Adrenal gland (tissue), 9 donors: ENCODE measurements at regions not wholly inside any gene's neighbourhood (a gene's known extent, or its start where the extent isn't known, plus 50 kb on each side); places are given as distances from the start of the nearest gene placed in this dataset.
"Not testable (repeated sequence)": the region's sequence is repeated elsewhere in the genome, so short reads cannot be mapped to it uniquely, and the experiment has no call there.

Experiments used
- DNase-seq, 7 donors: peaks; one replicate each; pipeline ENCODE4 v3.0.0-alpha.2; 2019 to 2020
- H3K27ac ChIP-seq, 5 donors: fragments of 200-600 bp; sonication (generic) in 4 of 5; 1 replicate in 3 of 5; 2 replicates in 2 of 5; pipeline versions ENCODE4 v1.5.1 to v1.8.0; 2016 to 2020; ENCODE audit warnings: mild to moderate bottlenecking in 1 of 5
- H3K27me3 ChIP-seq: fragments of 200-600 bp; 2 replicates; pipeline ENCODE4 v1.8.0; 2021
- H3K36me3 ChIP-seq, 2 donors: fragments of 200-600 bp; replicated peaks in 1 of 2; 1 replicate in 1 of 2; 2 replicates in 1 of 2; pipeline versions ENCODE4 v1.5.1 to v1.8.0; 2018 to 2022
- H3K4me1 ChIP-seq, 2 donors: fragments of 200-600 bp; replicated peaks in 1 of 2; 1 replicate in 1 of 2; 2 replicates in 1 of 2; pipeline versions ENCODE4 v1.5.1 to v1.8.0; 2018 to 2021
- H3K4me3 ChIP-seq, 4 donors: fragments of 200-600 bp; sonication (generic) in 3 of 4; one replicate each; pipeline ENCODE4 v1.5.1; 2016 to 2018
- H3K9me3 ChIP-seq, 3 donors: fragments of 200-600 bp; sonication (generic) in 1 of 3; replicated peaks in 1 of 3; 1 replicate in 2 of 3; 2 replicates in 1 of 3; pipeline versions ENCODE4 v1.5.1 to v1.8.0; 2016 to 2021
- CTCF ChIP-seq, 6 experiments: fragments of 450-650 bp in 4 of 6; fragments of 200-600 bp in 2 of 6; sonication (generic) in 1 of 6; IDR thresholded peaks; 1 replicate in 5 of 6; 2 replicates in 1 of 6; pipeline versions ENCODE4 v1.5.1 to v1.8.0; 2016 to 2021; ENCODE audit warnings: antibody characterized with exemption in 6 of 6, mild to moderate bottlenecking in 2 of 6, moderate library complexity in 1 of 6
- POLR2A ChIP-seq, 2 donors: fragments of 450-650 bp; IDR thresholded peaks; one replicate each; pipeline ENCODE4 v1.6.1; 2017; ENCODE audit warnings: antibody characterized with exemption in 2 of 2, mild to moderate bottlenecking in 2 of 2, moderate library complexity in 1 of 2
- WGBS, 4 donors: extraction: QIAGEN DNeasy Blood & Tissue Kit in 2 of 4; methylation state at CpG; one replicate each; pipeline versions ENCODE4 v1.1.5 to v1.1.7; 2013 to 2017; 5-methylcytosine and 5-hydroxymethylcytosine counted together
- intact Hi-C, 2 donors: fragments of 100-400 bp; cut with DNase I; formaldehyde crosslinking; loops; one replicate each; pipeline versions ENCODE4 v1.14.1 to v1.15.0; 2022 to 2023
- donor health status: healthy with polysubstance abuse.
- donor health status: Bipolar disorder and iron deficiency.
- donor health status: DM: yes; HTN: yes; CAD: no.
- donor health status: DM: no; HTN: no; CAD: no.
- donor health status: DM: no; HTN: no; CAD: no.

GRCh38 chr2:224126003-224126402 is 86.9 kb upstream of the SERPINE2 start:
- no peak for TF ChIP-seq CTCF (IDR thresholded peaks at IDR 0.05)
- no peak for TF ChIP-seq POLR2A (IDR thresholded peaks at IDR 0.05)
- Histone ChIP-seq H3K4me1 (peaks cover 0 to 3% of the 10 kb centered on the region in 2 donors), H3K27me3 (no peaks in the 10 kb centered on the region), H3K4me3 (no peak overlapping the region), H3K9me3 (no peaks in the 10 kb centered on the region), H3K36me3 (no peaks in the 10 kb centered on the region), H3K27ac (no peak overlapping the region)
- no peak for DNase-seq
- intact Hi-C loops = no loop called here
- 52 to 75% (median 62%) methylated on average over 5 of the region's 5 CpGs for WGBS, 4 donors

- Histone ChIP-seq H3K27ac (no peak overlapping the region), H3K9me3 (no peaks in the 10 kb centered on the region), H3K36me3 (no peaks in the 10 kb centered on the region), H3K27me3 (no peaks in the 10 kb centered on the region), H3K4me1 (no peaks in the 10 kb centered on the region), H3K4me3 (no peak overlapping the region)
- no peak for DNase-seq
- TF ChIP-seq POLR2A (IDR thresholded peaks at IDR 0.05) (no peak), CTCF (IDR thresholded peaks at IDR 0.05) (no peak)
- intact Hi-C loops = no loop called here
These were observed 83.5 kb upstream of the SERPINE2 start for GRCh38 chr2:224122542-224122941.

DNA sequence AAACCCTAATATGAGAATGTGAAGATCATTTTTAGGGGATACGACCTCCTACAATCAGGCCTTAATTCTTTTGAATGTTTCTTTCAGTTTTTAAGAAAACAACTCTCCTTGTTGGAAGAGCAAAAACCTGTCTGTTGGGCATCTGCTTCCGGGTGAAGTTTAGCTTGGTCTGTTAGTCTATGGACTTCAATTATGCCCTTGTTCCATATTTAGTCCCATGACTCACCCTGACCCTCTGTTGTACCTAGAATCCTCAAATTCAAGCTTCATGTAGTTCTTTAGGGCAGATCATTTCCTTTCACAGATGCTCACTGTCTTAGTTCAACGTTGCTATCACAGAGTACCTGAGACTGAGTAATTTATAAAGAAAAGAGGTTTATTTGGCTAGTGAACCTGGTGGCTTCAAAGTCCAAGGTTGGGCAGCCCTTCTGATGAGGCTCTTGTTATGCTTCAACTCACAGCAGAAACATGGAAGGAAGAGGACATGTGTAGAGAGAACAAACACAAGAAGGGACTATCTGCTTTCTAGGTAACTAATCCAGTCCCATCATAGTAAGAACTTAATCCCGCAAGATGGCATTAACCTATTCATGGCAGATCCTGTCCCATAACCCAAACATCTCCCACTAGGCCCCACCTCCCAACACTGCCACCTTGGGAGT is 82.5 kb upstream of the SERPINE2 start:
- H3K36me3 ChIP-seq = no peaks in the 10 kb centered on the region
- WGBS, 4 donors = 82 to 85% (median 83%) methylated on average over 4 of the region's 4 CpGs
- DNase-seq = no peak
- no peak overlapping the region for H3K4me3 ChIP-seq
- no peaks in the 10 kb centered on the region for H3K27me3 ChIP-seq
- no peak overlapping the region for H3K27ac ChIP-seq
- no peaks in the 10 kb centered on the region for H3K4me1 ChIP-seq
- TF ChIP-seq CTCF (IDR thresholded peaks at IDR 0.05) (no peak), POLR2A (IDR thresholded peaks at IDR 0.05) (no peak)
- H3K9me3 ChIP-seq = no peaks in the 10 kb centered on the region
- intact Hi-C loops = no loop called here

- 76 to 90% (median 87%) methylated on average over 1 of the region's 1 CpG for WGBS, 4 donors
- Histone ChIP-seq H3K36me3 (no peaks in the 10 kb centered on the region), H3K27ac (no peak overlapping the region), H3K4me1 (no peaks in the 10 kb centered on the region), H3K27me3 (no peaks in the 10 kb centered on the region), H3K9me3 (no peaks in the 10 kb centered on the region), H3K4me3 (no peak overlapping the region)
- intact Hi-C loops = no loop called here
- TF ChIP-seq POLR2A (IDR thresholded peaks at IDR 0.05) = no peak
- TF ChIP-seq CTCF (IDR thresholded peaks at IDR 0.05) = no peak
- no peak for DNase-seq
These were observed 81.9 kb upstream of the SERPINE2 start for GRCh38 chr2:224120986-224121385.

GRCh38 chr2:224119846-224120245 is 80.8 kb upstream of the SERPINE2 start:
- H3K27ac ChIP-seq, DNase-seq, H3K4me1 ChIP-seq, intact Hi-C loops, H3K27me3 ChIP-seq, H3K4me3 ChIP-seq, H3K9me3 ChIP-seq, H3K36me3 ChIP-seq: not testable (repeated sequence)
- WGBS, 4 donors = 93 to 96% (median 95%) methylated on average over 1 of the region's 1 CpG
